LNCaP clone FGC (cell line): ENCODE measurements at regions not wholly inside any gene's neighbourhood (a gene's known extent, or its start where the extent isn't known, plus 50 kb on each side); places are given as distances from the start of the nearest gene placed in this dataset.

ENCODE experiments used
- DNase-seq: peaks from one replicate; pipeline ENCODE4 v3.0.0-alpha.2; 2011; ENCODE audit warnings: low read depth
- H3K4me3 ChIP-seq: 2 replicates; pipeline ENCODE4 v1.5.1; 2011; ENCODE audit warnings: mild to moderate bottlenecking, low read depth, low read length, control low read depth
- TF ChIP-seq, protein P1 (sequence below): IDR thresholded peaks from 2 replicates; pipeline ENCODE4 v1.5.1; 2012; ENCODE audit warnings: mild to moderate bottlenecking; ENCODE audit not compliant: control insufficient read depth, insufficient read depth; ENCODE audit errors: extremely low read depth

DNA sequence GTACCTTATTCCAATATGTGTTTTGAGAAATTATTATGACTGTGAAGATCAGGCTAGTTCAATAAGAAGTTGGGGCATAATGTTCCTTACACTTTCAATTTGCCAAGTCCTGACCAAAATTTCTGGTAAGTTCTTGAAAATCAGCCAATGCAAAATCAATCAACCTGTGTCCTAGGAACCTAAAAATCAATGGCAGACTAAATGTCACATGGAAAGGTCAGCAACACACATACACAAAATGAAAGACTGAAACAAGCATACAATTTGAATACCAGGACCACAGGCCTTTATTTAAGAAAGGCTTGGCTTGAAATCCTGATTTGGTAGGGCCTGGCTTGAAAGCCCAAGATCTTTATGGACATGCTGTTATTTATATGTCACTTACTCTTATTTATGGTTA lies 155.5 kb upstream of the ZKSCAN2 start:
- no peak for DNase-seq
- TF ChIP-seq, protein P1, sequence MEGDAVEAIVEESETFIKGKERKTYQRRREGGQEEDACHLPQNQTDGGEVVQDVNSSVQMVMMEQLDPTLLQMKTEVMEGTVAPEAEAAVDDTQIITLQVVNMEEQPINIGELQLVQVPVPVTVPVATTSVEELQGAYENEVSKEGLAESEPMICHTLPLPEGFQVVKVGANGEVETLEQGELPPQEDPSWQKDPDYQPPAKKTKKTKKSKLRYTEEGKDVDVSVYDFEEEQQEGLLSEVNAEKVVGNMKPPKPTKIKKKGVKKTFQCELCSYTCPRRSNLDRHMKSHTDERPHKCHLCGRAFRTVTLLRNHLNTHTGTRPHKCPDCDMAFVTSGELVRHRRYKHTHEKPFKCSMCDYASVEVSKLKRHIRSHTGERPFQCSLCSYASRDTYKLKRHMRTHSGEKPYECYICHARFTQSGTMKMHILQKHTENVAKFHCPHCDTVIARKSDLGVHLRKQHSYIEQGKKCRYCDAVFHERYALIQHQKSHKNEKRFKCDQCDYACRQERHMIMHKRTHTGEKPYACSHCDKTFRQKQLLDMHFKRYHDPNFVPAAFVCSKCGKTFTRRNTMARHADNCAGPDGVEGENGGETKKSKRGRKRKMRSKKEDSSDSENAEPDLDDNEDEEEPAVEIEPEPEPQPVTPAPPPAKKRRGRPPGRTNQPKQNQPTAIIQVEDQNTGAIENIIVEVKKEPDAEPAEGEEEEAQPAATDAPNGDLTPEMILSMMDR = no peak
- no peak overlapping the region for H3K4me3 ChIP-seq

DNA sequence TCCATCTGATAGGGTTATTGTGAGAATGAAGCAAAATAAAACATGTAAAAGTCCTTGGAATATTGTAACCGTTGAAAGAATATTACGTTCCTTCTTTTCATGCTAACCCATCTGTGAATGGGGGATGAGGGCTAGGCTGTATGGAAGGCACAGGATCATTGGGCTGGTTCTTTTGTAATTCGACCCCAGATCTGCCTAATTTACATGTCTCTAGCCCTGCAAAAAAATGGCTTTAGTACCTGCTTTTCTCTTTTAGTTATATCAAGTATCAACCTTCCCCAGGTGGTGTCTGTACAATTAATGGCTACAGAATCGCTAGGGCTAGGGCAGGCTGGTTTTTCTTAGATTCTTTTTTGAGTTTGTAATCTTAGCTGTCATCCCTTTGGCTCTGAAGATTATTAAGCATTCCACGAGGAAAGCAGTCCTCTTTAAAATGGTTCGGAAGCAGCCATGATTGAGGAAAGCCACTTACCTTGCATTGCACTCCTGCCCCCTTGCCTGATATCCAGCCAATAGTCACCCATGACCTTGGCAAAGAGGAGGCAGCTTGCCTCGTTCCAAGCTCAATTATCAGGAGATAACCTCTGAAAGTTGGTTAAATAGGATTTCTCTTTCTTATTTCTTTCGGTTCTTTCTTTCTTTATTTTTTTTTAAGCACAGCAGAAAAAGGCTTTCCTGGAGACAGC lies 153.9 kb upstream of the ZKSCAN2 start:
- H3K4me3 ChIP-seq = no peak overlapping the region
- no peak for DNase-seq
- TF ChIP-seq, protein P1 = no peak

DNA sequence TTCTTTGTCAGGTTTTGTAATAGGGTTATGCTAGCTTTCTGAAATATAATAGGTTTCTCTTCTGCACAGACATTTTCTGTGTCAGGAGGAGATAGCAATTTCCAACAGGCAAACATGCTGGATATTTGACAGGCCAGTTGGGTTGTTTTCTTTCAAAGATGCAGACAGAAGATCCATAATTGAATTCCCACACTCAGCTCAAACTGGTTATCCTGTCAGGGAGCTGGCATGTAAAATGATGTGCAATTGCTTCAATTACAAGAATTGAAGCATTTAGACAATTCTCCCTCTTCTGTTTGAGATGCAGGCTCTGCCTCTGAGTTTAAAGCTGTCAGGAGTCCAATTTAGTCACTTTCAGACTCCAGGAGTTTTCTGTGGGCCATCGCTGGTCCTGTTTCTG lies 146.2 kb upstream of the ZKSCAN2 start:
- TF ChIP-seq, protein P1 = no peak
- no peak overlapping the region for H3K4me3 ChIP-seq
- no peak for DNase-seq

DNA sequence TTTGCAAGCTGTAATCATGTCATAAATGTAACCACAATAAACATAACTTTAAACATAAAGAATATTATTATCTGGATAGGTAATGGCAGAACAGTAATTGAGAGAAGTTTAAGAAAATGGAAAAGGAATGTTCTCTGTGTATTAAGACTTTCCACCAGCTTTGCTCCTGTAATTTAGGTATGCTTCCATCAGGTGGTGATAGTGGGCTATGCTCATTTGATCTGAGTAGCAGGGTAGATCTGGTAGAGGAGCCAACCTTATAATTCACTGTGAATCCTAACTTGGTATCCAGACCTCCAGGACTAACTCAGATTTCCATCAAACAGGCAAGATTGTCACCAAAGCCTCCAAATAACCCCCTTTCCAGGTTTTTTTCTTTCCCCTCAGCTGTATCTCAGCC lies 137.9 kb upstream of the ZKSCAN2 start:
- H3K4me3 ChIP-seq = no peak overlapping the region
- DNase-seq = no peak
- TF ChIP-seq, protein P1 = no peak

DNA sequence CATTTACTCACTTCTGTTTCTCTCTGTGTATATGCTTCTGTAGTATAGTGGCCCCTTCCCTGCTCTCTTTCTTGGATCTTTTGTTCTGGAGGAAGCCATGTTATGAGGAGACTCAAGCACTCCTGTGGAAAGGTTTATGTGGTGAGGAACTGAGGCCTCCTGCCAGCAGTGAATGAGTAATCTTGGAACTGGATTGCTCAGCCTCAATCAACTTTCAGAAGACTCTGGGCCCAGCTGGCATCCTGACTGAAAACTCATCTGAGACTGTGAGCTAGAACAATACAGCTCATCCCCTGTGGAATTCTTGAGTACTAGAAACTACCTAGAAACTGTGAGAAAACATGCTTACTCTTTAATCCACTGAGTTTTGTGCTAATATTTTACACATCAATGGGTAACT lies 133.1 kb upstream of the ZKSCAN2 start:
- no peak overlapping the region for H3K4me3 ChIP-seq
- TF ChIP-seq, protein P1 = no peak
- DNase-seq = no peak

DNA sequence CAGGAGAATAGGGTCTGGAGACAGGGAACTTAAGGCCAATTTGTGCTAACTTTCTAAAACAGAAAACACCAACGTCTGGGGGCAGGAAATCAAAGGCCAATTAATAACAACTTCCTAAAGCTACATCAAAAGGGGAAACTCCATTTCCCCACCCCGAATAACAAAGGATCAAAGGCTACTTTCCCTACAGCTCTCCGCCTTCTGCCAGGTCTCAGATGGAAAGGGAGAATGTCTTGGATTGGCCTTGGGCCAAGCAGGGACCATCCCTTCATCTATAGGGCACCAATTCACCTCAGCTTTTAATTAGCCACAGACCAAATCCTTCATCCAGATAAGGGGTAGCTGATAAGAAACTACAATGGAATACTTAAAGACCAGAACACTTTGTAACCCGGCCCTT lies 116.9 kb upstream of the ZKSCAN2 start:
- TF ChIP-seq, protein P1 = no peak
- H3K4me3 ChIP-seq = no peak overlapping the region
- DNase-seq = no peak

DNA sequence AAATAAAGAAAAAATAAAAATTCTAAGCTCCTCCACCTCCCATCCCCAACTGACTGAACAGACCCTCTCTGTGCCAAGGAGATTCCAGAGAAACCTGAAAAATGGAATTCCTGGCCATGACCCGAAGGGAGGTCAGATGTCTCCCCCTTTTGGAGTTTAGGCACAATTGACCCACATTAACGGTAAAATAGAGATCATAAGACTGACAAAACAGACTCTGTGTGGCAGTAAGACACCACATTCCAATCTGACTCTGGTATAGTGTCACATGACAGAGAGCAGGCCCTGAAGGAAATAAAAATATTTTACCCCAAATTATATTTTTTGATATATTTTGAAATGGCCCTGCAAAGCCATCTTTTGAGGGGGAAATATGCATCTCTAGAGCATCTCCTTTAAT lies 115.1 kb upstream of the ZKSCAN2 start:
- TF ChIP-seq, protein P1 = peak; percentile 36

More for the DNA sequence above, 115.1 kb upstream of the ZKSCAN2 start:
- DNase-seq = no peak
- H3K4me3 ChIP-seq = no peak overlapping the region
